ENCODE measurements at regions not wholly inside any gene's neighbourhood (a gene's known extent, or its start where the extent isn't known, plus 50 kb on each side); places are given as distances from the start of the nearest gene placed in this dataset.

DNA sequence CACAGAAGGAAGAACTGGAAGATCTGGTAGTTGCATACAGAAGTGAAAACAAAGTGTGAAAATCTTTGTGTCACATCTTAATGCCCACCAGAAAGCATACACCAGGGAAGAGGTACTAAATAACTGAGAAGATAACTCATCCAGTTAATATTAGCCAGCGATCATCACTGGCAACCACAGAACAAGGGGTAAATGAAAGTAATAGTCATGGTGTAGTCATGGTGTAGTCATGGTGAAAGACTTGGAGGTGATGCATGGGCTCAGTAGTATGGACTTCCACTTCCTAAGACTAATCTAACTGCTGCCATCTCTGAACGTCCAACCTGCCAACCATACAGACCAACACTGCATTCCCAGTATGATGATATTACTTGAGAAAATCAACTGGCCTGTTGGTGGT is 481.2 kb upstream of the NR5A2 start:
- TF ChIP-seq POLR2A (IDR thresholded peaks at IDR 0.05), result no peak
- TF ChIP-seq, protein P1, sequence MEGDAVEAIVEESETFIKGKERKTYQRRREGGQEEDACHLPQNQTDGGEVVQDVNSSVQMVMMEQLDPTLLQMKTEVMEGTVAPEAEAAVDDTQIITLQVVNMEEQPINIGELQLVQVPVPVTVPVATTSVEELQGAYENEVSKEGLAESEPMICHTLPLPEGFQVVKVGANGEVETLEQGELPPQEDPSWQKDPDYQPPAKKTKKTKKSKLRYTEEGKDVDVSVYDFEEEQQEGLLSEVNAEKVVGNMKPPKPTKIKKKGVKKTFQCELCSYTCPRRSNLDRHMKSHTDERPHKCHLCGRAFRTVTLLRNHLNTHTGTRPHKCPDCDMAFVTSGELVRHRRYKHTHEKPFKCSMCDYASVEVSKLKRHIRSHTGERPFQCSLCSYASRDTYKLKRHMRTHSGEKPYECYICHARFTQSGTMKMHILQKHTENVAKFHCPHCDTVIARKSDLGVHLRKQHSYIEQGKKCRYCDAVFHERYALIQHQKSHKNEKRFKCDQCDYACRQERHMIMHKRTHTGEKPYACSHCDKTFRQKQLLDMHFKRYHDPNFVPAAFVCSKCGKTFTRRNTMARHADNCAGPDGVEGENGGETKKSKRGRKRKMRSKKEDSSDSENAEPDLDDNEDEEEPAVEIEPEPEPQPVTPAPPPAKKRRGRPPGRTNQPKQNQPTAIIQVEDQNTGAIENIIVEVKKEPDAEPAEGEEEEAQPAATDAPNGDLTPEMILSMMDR (IDR thresholded peaks at IDR 0.05), result no peak
